OCI-LY7 (cell line): ENCODE measurements at regions not wholly inside any gene's neighbourhood (a gene's known extent, or its start where the extent isn't known, plus 50 kb on each side); places are given as distances from the start of the nearest gene placed in this dataset.

ENCODE experiments used
- BruUV-seq: library from RNA; stranded (reverse); fragments of 400-500 nt; replicated peaks from 2 replicates; lab custom pipeline; 2021; lab: Mats Ljungman, UMichigan
- CTCF ChIA-PET: fragments of 300-600 bp; sonication (Branson Sonifier 250); formaldehyde crosslinking; loops from one replicate; lab custom pipeline; 2022; ENCODE audit warnings: antibody characterized with exemption; ENCODE audit not compliant: unreplicated experiment; lab: Charles Lee
- POLR2A ChIA-PET: fragments of 300-600 bp; sonication (Branson Sonifier 250); formaldehyde crosslinking; loops from one replicate; lab custom pipeline; 2022; ENCODE audit warnings: antibody characterized with exemption; lab: Charles Lee
- DNase-seq: peaks from one replicate; pipeline ENCODE4 v3.0.0-alpha.2; 2015; ENCODE audit warnings: low spot score
- H2AFZ ChIP-seq: fragments of 200-600 bp; sonication (generic), shearing (Covaris generic); 2 replicates; pipeline ENCODE4 v1.6.1; 2014; ENCODE audit warnings: mild to moderate bottlenecking, antibody characterized with exemption, low read length, moderate library complexity
- H3K27ac ChIP-seq: fragments of 200-600 bp; sonication (generic); 2 replicates; pipeline ENCODE4 v1.5.1; 2014; ENCODE audit warnings: mixed run types, low read depth, mild to moderate bottlenecking, moderate library complexity, low read length, inconsistent platforms; ENCODE audit not compliant: poor library complexity, severe bottlenecking
- H3K36me3 ChIP-seq: fragments of 200-600 bp; sonication (generic); 2 replicates; pipeline ENCODE4 v1.6.1; 2014; ENCODE audit warnings: mild to moderate bottlenecking, antibody characterized with exemption, low read length, moderate library complexity, mixed read lengths; ENCODE audit not compliant: insufficient read depth
- H3K4me1 ChIP-seq: fragments of 200-600 bp; sonication (generic); 2 replicates; pipeline ENCODE4 v1.5.1; 2014; ENCODE audit warnings: mild to moderate bottlenecking, low read length; ENCODE audit not compliant: insufficient read depth, poor library complexity, severe bottlenecking
- H3K4me2 ChIP-seq: fragments of 200-600 bp; sonication (generic); 2 replicates; pipeline ENCODE4 v1.6.1; 2014; ENCODE audit warnings: mild to moderate bottlenecking, low read length
- H3K4me3 ChIP-seq: fragments of 200-600 bp; sonication (generic); 2 replicates; pipeline ENCODE4 v1.5.1; 2014; ENCODE audit warnings: mild to moderate bottlenecking, low read depth, low read length; ENCODE audit not compliant: poor library complexity, severe bottlenecking
- H3K79me2 ChIP-seq: fragments of 200-600 bp; sonication (generic); 2 replicates; pipeline ENCODE4 v1.6.1; 2016; ENCODE audit warnings: low read depth, mild to moderate bottlenecking, low read length, moderate library complexity, mixed read lengths; ENCODE audit not compliant: insufficient read depth
- H3K9me2 ChIP-seq: fragments of 200-600 bp; sonication (generic); 2 replicates; pipeline ENCODE4 v1.6.1; 2016; ENCODE audit warnings: mild to moderate bottlenecking, low read length, mixed read lengths; ENCODE audit not compliant: insufficient read depth
- H3K9me3 ChIP-seq: fragments of 200-600 bp; sonication (generic); 2 replicates; pipeline ENCODE4 v1.6.1; 2014; ENCODE audit warnings: mild to moderate bottlenecking, mixed run types, low read length, mixed read lengths
- H4K20me1 ChIP-seq: fragments of 200-600 bp; sonication (generic); 2 replicates; pipeline ENCODE4 v1.6.1; 2014; ENCODE audit warnings: mild to moderate bottlenecking, antibody characterized with exemption, low read length, moderate library complexity, mixed read lengths; ENCODE audit not compliant: insufficient read depth
- CTCF ChIP-seq: fragments of 200-600 bp; sonication (generic); conservative IDR thresholded peaks from 2 replicates; pipeline ENCODE4 v1.5.1; 2014; ENCODE audit warnings: mild to moderate bottlenecking, antibody characterized with exemption, low read length, moderate library complexity, mixed read lengths
- EZH2phosphoT487 ChIP-seq: fragments of 200-600 bp; sonication (generic); IDR thresholded peaks from 2 replicates; pipeline ENCODE4 v1.6.1; 2018; ENCODE audit warnings: low read depth, borderline replicate concordance, mild to moderate bottlenecking, mixed run types, antibody characterized with exemption, low read length, moderate library complexity, mixed read lengths
- intact Hi-C: fragments of 100-400 bp; cut with micrococcal nuclease; formaldehyde crosslinking; loops from one replicate; pipeline ENCODE4 v1.10.0; 2022; ENCODE audit not compliant: unreplicated experiment

- BruUV-seq, result no TSS peak
- Histone ChIP-seq H3K9me3 (no peaks in the 10 kb centered on the region), H3K4me2 (no peak overlapping the region), H3K4me1 (no peaks in the 10 kb centered on the region), H3K36me3 (peaks cover 14% of the 10 kb centered on the region), H3K4me3 (no peak overlapping the region), H4K20me1 (no peaks in the 10 kb centered on the region), H3K27ac (no peak overlapping the region), H3K79me2 (no peaks in the 10 kb centered on the region), H3K9me2 (no peaks in the 10 kb centered on the region), H2AFZ (no peak overlapping the region)
- DNase-seq, result no peak
- CTCF ChIA-PET, result no interaction called here
- POLR2A ChIA-PET, result interaction anchor here (1.0 to 1.2 kb wide), 4 partner anchors 9 to 32 kb away, joined by 3 to 4 read pairs (median 3); no protein-coding TSS in a partner anchor
- TF ChIP-seq EZH2phosphoT487 (no peak), CTCF (no peak)
- intact Hi-C loops, result no loop called here
Measured at GRCh38 chr5:127993476-127993875, 90.1 kb upstream of the SLC12A2 start.

- H2AFZ ChIP-seq, result no peak overlapping the region
- H3K27ac ChIP-seq, result no peak overlapping the region
- H3K79me2 ChIP-seq, result no peaks in the 10 kb centered on the region
- H3K36me3 ChIP-seq, result peaks cover 14% of the 10 kb centered on the region
- ChIA-PET POLR2A (interaction anchor here (1.1 kb wide), 1 partner anchor 8 kb away, joined by 4 read pairs; no protein-coding TSS in a partner anchor), CTCF (no interaction called here)
- TF ChIP-seq CTCF, result no peak
- H4K20me1 ChIP-seq, result no peaks in the 10 kb centered on the region
- no TSS peak for BruUV-seq
- intact Hi-C loops, result no loop called here
- DNase-seq, result no peak
- no peak overlapping the region for H3K4me3 ChIP-seq
- no peak overlapping the region for H3K4me2 ChIP-seq
- no peaks in the 10 kb centered on the region for H3K9me3 ChIP-seq
- H3K9me2 ChIP-seq, result no peaks in the 10 kb centered on the region
- no peaks in the 10 kb centered on the region for H3K4me1 ChIP-seq
Measured at GRCh38 chr5:127994087-127994660, 89.4 kb upstream of the SLC12A2 start.

GRCh38 chr5:127995556-127995955, 88.0 kb upstream of the SLC12A2 start:
- BruUV-seq, result no TSS peak
- intact Hi-C loops, result no loop called here
- Histone ChIP-seq H3K9me3 (no peaks in the 10 kb centered on the region), H3K4me2 (no peak overlapping the region), H4K20me1 (no peaks in the 10 kb centered on the region), H3K27ac (no peak overlapping the region), H3K4me1 (no peaks in the 10 kb centered on the region), H3K79me2 (no peaks in the 10 kb centered on the region), H3K4me3 (no peak overlapping the region), H2AFZ (no peak overlapping the region), H3K9me2 (no peaks in the 10 kb centered on the region), H3K36me3 (peaks cover 14% of the 10 kb centered on the region)
- no peak for TF ChIP-seq CTCF
- no peak for TF ChIP-seq EZH2phosphoT487
- ChIA-PET POLR2A (no interaction called here), CTCF (no interaction called here)
- no peak for DNase-seq
